ENCODE measurements at regions not wholly inside any gene's neighbourhood (a gene's known extent, or its start where the extent isn't known, plus 50 kb on each side); places are given as distances from the start of the nearest gene placed in this dataset.

DNA sequence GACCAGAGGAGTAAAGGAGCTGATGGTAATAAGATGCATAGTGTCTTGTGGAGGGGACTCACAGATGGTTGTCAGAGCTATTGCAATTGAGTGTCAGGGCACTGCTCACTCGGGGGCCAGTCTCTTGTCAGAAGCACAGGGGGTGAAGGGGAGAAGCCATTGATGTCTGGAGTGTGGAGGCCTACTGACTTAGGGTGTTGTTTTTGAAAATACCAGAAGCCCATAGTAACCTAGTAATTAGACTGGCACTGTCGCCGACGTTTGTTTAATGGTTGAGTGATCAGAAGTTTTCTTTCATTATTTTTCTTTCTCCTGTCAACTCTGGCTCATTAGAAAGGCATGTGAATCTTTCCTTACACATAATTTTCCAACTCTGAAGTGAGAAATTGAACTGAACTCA, 151.6 kb upstream of the TENM4 start:
- no peak overlapping the region for H3K27ac ChIP-seq
- no peak for TF ChIP-seq ZFX (IDR thresholded peaks at IDR 0.05; ENCODE audit: borderline replicate concordance)
- TF ChIP-seq, protein P1, sequence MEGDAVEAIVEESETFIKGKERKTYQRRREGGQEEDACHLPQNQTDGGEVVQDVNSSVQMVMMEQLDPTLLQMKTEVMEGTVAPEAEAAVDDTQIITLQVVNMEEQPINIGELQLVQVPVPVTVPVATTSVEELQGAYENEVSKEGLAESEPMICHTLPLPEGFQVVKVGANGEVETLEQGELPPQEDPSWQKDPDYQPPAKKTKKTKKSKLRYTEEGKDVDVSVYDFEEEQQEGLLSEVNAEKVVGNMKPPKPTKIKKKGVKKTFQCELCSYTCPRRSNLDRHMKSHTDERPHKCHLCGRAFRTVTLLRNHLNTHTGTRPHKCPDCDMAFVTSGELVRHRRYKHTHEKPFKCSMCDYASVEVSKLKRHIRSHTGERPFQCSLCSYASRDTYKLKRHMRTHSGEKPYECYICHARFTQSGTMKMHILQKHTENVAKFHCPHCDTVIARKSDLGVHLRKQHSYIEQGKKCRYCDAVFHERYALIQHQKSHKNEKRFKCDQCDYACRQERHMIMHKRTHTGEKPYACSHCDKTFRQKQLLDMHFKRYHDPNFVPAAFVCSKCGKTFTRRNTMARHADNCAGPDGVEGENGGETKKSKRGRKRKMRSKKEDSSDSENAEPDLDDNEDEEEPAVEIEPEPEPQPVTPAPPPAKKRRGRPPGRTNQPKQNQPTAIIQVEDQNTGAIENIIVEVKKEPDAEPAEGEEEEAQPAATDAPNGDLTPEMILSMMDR (IDR thresholded peaks at IDR 0.05), result no peak

DNA sequence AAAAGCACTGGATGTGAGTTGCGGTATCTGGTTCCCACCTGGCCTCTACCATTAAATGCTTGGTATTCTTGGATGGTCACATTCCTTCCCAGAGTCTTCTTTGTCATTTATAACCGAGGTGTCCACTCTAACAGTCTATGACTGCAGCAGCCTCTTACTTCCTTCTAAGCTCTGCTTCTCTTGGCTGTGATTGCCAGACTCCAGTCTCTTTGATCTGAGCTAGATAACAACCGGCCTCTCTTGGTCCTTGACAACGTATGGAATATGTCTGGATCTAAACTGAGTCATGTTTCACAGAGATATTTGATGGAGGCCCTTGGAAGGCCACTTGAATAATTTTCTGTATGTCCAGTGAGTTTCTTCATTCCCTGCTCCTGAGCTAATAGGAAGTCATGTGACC, 141.6 kb upstream of the TENM4 start:
- TF ChIP-seq, protein P1 (IDR thresholded peaks at IDR 0.05), result no peak
- TF ChIP-seq ZFX (IDR thresholded peaks at IDR 0.05; ENCODE audit: borderline replicate concordance), result no peak
- no peak overlapping the region for H3K27ac ChIP-seq

DNA sequence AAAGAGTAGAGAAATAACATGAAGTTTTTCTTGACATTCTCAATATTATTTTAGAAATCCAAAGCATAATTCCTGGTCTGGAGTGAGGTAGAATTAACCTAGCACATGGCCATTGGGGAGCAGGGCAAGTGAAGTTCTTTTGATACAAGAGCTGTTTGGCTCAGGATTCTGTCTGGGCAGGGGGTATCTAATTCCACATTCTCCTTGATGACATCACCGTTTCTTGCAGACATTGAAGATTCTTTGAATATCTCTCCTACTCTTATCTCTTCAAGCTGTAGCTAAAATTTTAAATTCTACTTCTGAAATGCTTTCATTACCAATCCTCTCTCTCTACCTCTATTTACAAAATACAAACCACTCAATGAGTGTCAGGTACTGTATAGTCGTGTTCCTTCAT, 138.2 kb upstream of the TENM4 start:
- TF ChIP-seq ZFX (IDR thresholded peaks at IDR 0.05; ENCODE audit: borderline replicate concordance), result no peak
- TF ChIP-seq, protein P1 (IDR thresholded peaks at IDR 0.05), result no peak
- no peak overlapping the region for H3K27ac ChIP-seq

DNA sequence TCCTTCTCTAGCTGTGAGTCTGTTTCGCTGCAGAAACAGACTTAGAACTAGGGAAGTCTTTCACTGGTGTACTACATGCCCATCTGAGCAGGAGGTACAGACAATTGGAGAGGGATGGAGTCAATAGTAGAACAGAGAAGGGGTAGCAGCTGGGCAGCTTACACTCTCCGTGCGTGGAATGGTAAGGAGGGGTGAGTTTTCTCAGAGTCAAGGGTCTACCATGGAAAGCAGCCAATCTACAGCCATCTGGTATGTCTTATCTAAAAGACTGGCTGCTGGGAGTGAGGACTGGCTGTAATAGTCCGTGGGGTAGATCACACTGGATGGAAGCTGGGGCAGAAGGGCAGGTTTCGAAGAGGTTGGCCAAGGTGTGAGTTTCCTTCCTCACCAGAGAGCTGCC, 137.3 kb upstream of the TENM4 start:
- no peak overlapping the region for H3K27ac ChIP-seq
- TF ChIP-seq, protein P1 (IDR thresholded peaks at IDR 0.05), result no peak
- TF ChIP-seq ZFX (IDR thresholded peaks at IDR 0.05; ENCODE audit: borderline replicate concordance), result no peak

DNA sequence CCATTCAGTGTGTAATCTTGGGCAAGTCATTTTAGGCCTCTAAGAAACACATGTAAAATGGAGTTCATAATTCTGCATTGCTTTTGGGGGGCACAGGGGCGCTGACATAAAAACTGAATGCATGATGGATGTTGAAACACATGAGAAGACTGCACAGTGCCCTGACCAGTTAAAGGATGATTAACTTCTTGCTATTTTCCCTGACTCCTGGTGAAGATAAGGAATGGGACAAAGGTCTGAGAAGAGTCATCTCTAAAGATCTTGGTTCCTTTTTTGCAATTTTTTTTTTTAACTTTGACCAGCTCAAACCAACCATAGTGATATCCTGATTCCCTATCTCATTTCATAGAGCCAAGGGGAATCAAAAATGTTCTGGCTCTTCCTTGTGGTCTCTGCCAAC, 134.9 kb upstream of the TENM4 start:
- no peak overlapping the region for H3K27ac ChIP-seq
- TF ChIP-seq, protein P1 (IDR thresholded peaks at IDR 0.05), result no peak
- no peak for TF ChIP-seq ZFX (IDR thresholded peaks at IDR 0.05; ENCODE audit: borderline replicate concordance)

DNA sequence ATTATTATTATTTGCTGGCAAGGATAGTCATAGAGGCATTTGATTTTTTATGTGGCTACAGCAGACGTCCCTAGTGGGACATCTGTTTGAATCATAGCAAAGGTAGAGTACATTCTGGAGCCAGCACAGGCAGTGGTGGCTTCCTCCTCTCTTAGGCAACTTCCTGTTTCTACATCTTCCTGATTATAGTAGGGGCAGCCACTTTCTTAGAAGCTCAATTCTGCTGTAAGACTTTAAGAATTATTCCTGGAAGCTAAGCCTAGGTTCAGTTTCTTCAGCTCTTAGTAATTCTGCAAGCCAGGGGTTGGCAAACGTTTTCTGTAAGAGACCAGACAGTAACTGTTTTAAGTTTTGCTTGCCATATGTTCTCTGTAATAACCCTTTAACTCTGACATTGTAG, 129.3 kb upstream of the TENM4 start:
- no peak for TF ChIP-seq ZFX (IDR thresholded peaks at IDR 0.05; ENCODE audit: borderline replicate concordance)
- TF ChIP-seq, protein P1 (IDR thresholded peaks at IDR 0.05), result no peak
- H3K27ac ChIP-seq, result no peak overlapping the region

DNA sequence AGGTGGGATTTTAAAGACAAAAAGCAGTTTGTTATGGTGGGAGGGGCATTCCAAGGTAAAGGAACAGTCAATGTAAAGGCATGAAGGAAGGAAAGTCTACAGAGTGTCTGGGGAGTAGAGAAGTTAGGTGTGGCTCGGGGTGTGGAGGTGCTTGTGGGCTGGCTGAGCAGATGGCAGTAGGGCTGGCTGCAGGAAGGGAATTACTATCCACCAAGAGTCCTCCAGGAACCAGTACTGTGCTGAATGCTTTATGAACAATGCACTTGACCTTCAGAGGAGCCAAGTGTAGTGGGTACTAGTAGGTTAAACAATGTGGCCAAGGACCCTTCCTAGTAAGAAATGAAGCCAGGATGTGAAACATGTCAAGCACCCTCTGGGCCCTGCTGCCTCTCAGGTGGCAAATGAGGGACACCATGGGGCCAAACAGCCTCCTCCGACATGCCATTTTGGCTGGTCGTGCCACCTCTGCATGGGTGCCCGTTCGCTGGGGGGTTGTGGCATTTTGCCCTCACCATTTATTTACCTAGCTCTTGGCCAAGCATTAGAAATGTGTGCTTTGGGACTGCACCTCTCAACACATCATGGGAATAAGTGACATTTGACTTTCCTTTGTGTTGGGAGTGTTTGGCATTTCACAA, 123.6 kb upstream of the TENM4 start:
- TF ChIP-seq, protein P1 (IDR thresholded peaks at IDR 0.05), result no peak
- no peak for TF ChIP-seq ZFX (IDR thresholded peaks at IDR 0.05; ENCODE audit: borderline replicate concordance)
- H3K27ac ChIP-seq, result no peak overlapping the region
